ENCODE measurements at regions not wholly inside any gene's neighbourhood (a gene's known extent, or its start where the extent isn't known, plus 50 kb on each side); places are given as distances from the start of the nearest gene placed in this dataset.

DNA sequence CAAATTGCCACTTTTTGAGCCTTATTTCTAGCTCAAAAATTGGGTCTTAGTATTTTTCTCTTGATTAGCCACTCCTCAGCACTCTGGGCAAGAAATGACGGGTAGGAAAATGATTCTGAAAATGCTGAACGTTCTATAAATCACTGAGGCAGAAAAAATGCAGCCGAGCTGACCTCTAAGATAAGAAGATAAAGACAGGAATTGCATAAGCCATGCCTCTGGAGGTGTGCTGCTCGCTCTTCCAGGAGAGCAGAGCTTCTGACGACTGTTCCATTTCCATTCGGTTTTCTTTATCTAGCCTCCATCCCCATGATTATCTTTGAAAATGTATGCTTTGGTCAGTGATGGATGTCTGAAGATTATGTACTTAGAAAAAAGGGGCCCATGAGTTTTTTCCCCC is 558.8 kb upstream of the ADAMTS9 start (continued):
- TF ChIP-seq ZNF138 (tag by site-specific recombination; IDR thresholded peaks at IDR 0.05; ENCODE audit: borderline replicate concordance) (no peak), YY2 (tag by site-specific recombination; IDR thresholded peaks at IDR 0.05) (no peak)
- TF ChIP-seq, protein P1, sequence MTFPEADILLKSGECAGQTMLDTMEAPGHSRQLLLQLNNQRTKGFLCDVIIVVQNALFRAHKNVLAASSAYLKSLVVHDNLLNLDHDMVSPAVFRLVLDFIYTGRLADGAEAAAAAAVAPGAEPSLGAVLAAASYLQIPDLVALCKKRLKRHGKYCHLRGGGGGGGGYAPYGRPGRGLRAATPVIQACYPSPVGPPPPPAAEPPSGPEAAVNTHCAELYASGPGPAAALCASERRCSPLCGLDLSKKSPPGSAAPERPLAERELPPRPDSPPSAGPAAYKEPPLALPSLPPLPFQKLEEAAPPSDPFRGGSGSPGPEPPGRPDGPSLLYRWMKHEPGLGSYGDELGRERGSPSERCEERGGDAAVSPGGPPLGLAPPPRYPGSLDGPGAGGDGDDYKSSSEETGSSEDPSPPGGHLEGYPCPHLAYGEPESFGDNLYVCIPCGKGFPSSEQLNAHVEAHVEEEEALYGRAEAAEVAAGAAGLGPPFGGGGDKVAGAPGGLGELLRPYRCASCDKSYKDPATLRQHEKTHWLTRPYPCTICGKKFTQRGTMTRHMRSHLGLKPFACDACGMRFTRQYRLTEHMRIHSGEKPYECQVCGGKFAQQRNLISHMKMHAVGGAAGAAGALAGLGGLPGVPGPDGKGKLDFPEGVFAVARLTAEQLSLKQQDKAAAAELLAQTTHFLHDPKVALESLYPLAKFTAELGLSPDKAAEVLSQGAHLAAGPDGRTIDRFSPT (tag by site-specific recombination; IDR thresholded peaks at IDR 0.05) = no peak

DNA sequence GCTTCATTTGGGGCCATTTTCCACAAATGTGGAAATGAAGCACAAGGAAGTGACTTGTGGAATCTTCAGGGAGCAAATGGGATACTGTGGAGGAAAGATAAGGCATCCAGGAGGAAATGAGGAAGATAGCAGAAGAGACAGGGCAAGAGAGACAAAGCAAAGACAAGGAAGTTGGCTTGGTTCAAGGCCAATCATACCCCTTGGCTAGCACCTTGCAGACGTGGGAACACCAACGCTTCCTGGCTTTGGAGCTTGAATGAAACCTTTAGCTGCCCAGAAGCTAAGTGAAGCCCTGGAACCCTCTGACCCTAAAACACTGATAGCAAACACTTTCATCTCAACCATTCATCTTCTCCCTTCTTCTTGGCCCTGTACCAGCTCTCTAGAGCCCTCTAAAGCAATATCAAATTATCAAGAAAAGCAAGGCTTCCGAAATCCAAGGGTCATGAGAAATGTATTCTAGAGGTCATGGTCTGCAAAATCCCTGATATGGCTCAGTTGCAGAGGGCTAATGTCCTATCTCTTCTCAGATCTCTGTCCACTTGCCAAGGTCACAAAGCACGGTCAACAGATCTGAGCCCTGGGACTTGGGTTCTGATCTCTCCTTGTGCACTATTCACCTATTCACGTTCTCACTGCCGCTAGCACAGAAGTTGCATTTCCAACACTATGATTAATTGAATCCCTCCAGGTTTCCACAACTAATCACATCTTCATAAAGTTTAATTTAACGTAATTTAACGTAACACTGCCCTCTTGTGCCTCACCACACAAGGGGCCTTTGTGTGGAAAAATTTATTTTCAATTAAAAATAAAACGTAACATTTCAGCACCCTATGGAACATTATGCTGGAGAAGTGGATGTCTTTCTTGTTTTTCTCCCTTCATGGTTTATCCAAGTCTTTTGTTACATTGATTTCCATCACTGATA is 557.6 kb upstream of the ADAMTS9 start:
- ChIA-PET CTCF (interaction anchor here (0.6 kb wide), 1 partner anchor 595 kb away, joined by 4 read pairs; no protein-coding TSS in a partner anchor), POLR2A (no interaction called here)
- Histone ChIP-seq H3K9me3 (ENCODE audit: control insufficient read depth, insufficient read depth, low read depth, low read length) (no peaks in the 10 kb centered on the region), H3K36me3 (ENCODE audit: control insufficient read depth in 2 of 2, insufficient read depth in 1 of 2, low read length in 2 of 2) (no peaks in the 10 kb centered on the region), H3K4me3 (ENCODE audit: low read depth, low read length) (no peak overlapping the region), H3K4me1 (ENCODE audit: control insufficient read depth, insufficient read depth, low read length) (no peaks in the 10 kb centered on the region), H3K27ac (ENCODE audit: extremely low read depth, low read depth, low read length) (no peak overlapping the region)
- TF ChIP-seq GLIS1 (tag by site-specific recombination; IDR thresholded peaks at IDR 0.05) (no peak), ZNF548 (tag by site-specific recombination; IDR thresholded peaks at IDR 0.05) (no peak), ZNF341 (tag by site-specific recombination; IDR thresholded peaks at IDR 0.05; ENCODE audit: low read depth) (no peak), ZNF623 (tag by site-specific recombination; IDR thresholded peaks at IDR 0.05) (no peak), ZNF10 (tag by site-specific recombination; IDR thresholded peaks at IDR 0.05) (no peak), ZNF837 (tag by site-specific recombination; IDR thresholded peaks at IDR 0.05) (no peak), ZNF157 (tag by site-specific recombination; IDR thresholded peaks at IDR 0.05) (no peak), ZNF112 (tag by site-specific recombination; IDR thresholded peaks at IDR 0.05) (no peak), ZNF792 (tag by site-specific recombination; IDR thresholded peaks at IDR 0.05) (no peak), ZNF214 (tag by site-specific recombination; IDR thresholded peaks at IDR 0.05; ENCODE audit: borderline replicate concordance) (no peak), TCF7L2 (IDR thresholded peaks at IDR 0.05; ENCODE audit: borderline replicate concordance, low read depth, low read length) (no peak), SP3 (tag by site-specific recombination; IDR thresholded peaks at IDR 0.05) (no peak), ZFP69B (tag by site-specific recombination; IDR thresholded peaks at IDR 0.05) (no peak), ZNF19 (tag by site-specific recombination; IDR thresholded peaks at IDR 0.05; ENCODE audit: low read depth) (no peak), ZNF48 (tag by site-specific recombination; IDR thresholded peaks at IDR 0.05) (no peak), ZNF677 (tag by site-specific recombination; IDR thresholded peaks at IDR 0.05) (no peak), ZNF169 (tag by site-specific recombination; IDR thresholded peaks at IDR 0.05) (no peak), ZNF223 (tag by site-specific recombination; IDR thresholded peaks at IDR 0.05) (no peak)
- TF ChIP-seq, protein P2, sequence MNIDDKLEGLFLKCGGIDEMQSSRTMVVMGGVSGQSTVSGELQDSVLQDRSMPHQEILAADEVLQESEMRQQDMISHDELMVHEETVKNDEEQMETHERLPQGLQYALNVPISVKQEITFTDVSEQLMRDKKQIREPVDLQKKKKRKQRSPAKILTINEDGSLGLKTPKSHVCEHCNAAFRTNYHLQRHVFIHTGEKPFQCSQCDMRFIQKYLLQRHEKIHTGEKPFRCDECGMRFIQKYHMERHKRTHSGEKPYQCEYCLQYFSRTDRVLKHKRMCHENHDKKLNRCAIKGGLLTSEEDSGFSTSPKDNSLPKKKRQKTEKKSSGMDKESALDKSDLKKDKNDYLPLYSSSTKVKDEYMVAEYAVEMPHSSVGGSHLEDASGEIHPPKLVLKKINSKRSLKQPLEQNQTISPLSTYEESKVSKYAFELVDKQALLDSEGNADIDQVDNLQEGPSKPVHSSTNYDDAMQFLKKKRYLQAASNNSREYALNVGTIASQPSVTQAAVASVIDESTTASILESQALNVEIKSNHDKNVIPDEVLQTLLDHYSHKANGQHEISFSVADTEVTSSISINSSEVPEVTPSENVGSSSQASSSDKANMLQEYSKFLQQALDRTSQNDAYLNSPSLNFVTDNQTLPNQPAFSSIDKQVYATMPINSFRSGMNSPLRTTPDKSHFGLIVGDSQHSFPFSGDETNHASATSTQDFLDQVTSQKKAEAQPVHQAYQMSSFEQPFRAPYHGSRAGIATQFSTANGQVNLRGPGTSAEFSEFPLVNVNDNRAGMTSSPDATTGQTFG (tag by site-specific recombination; IDR thresholded peaks at IDR 0.05; ENCODE audit: borderline replicate concordance) = no peak
- TF ChIP-seq, protein P3, sequence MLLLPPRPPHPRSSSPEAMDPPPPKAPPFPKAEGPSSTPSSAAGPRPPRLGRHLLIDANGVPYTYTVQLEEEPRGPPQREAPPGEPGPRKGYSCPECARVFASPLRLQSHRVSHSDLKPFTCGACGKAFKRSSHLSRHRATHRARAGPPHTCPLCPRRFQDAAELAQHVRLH (tag by site-specific recombination; IDR thresholded peaks at IDR 0.05) = no peak

Data from HEK293 (cell line).